ENCODE measurements at regions not wholly inside any gene's neighbourhood (a gene's known extent, or its start where the extent isn't known, plus 50 kb on each side); places are given as distances from the start of the nearest gene placed in this dataset.

DNA sequence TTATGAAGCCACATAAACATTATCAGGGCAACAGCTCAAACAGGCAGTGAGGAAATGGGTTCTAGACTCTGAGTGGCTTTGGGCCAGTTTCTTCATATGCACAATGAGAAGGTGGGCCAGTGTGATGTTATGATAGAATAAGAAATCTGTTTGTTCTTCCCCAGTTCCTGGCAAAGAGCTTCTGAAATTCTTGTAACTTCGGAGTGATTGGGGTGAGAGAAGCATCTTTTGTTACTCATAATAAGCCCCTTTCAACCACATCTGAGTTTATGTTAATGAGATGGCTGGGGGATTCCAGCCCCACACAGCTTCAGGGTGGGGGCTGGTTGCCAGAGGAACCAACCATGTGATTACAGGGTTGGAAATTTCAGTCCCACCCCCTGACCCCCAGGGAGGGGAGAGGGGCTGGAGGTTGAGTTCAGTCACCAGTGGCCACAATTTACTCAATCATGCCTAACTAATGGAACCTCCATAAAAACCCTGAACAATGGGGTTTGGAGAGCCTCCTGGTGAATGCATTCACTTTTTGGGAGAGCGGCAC, 57.0 kb upstream of the FRMD4B start:
- TF ChIP-seq, protein P1, sequence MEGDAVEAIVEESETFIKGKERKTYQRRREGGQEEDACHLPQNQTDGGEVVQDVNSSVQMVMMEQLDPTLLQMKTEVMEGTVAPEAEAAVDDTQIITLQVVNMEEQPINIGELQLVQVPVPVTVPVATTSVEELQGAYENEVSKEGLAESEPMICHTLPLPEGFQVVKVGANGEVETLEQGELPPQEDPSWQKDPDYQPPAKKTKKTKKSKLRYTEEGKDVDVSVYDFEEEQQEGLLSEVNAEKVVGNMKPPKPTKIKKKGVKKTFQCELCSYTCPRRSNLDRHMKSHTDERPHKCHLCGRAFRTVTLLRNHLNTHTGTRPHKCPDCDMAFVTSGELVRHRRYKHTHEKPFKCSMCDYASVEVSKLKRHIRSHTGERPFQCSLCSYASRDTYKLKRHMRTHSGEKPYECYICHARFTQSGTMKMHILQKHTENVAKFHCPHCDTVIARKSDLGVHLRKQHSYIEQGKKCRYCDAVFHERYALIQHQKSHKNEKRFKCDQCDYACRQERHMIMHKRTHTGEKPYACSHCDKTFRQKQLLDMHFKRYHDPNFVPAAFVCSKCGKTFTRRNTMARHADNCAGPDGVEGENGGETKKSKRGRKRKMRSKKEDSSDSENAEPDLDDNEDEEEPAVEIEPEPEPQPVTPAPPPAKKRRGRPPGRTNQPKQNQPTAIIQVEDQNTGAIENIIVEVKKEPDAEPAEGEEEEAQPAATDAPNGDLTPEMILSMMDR (IDR thresholded peaks at IDR 0.05; ENCODE audit: low read depth, low read length): no peak
- TF ChIP-seq EZH2phosphoT487 (IDR thresholded peaks at IDR 0.05; ENCODE audit: low read depth): no peak

All from OCI-LY3 (cell line).